ENCODE measurements at regions not wholly inside any gene's neighbourhood (a gene's known extent, or its start where the extent isn't known, plus 50 kb on each side); places are given as distances from the start of the nearest gene placed in this dataset.
"Not testable (repeated sequence)": the region's sequence is repeated elsewhere in the genome, so short reads cannot be mapped to it uniquely, and the experiment has no call there.

- H3K14ac ChIP-seq (replicated peaks; ENCODE audit: low read depth, low read length): no peak overlapping the region
- dilution Hi-C loops (cut with HindIII; ENCODE audit: low sequenced_read_pairs, unreplicated experiment) (no loop called here), intact Hi-C loops (cut with micrococcal nuclease) (no loop called here), in situ Hi-C loops (cut with MboI; ENCODE audit: low sequenced_read_pairs) (no loop called here)
- H3K9me3 ChIP-seq (ENCODE audit: control insufficient read depth, insufficient read depth, low read length): no peaks in the 10 kb centered on the region
- H3K4me3 ChIP-seq (ENCODE audit: insufficient read depth, low read depth, low read length): no peak overlapping the region
- no peaks in the 10 kb centered on the region for H3K79me1 ChIP-seq (ENCODE audit: low read depth in 1 of 2, low read length in 2 of 2)
- H4K5ac ChIP-seq (ENCODE audit: low read depth, low read length): no peak overlapping the region
- no peaks in the 10 kb centered on the region for H4K20me1 ChIP-seq (ENCODE audit: insufficient read depth, low read length)
- 100% methylated on average over 2 of the region's 5 CpGs; no CpG with 5 or more reads in 1 of the 2 experiments for WGBS, 2 experiments (ENCODE audit: extremely low coverage in 2 of 2, insufficient read length in 1 of 2)
- DNase-seq (no peak), ATAC-seq (ENCODE audit: low read depth) (no peak)
- no peak overlapping the region for H2BK5ac ChIP-seq (ENCODE audit: low read depth, low read length, poor library complexity, severe bottlenecking)
- H2BK15ac ChIP-seq (ENCODE audit: low read depth, low read length): no peak overlapping the region
- H3K23ac ChIP-seq (ENCODE audit: low read depth, low read length): no peak overlapping the region
- no peak overlapping the region for H4K91ac ChIP-seq (ENCODE audit: insufficient read depth, low read depth, low read length)
- no peak overlapping the region for H2AK9ac ChIP-seq (replicated peaks; ENCODE audit: low read depth, low read length, poor library complexity)
- no peak overlapping the region for H2BK120ac ChIP-seq (ENCODE audit: low read depth, low read length)
- no peaks in the 10 kb centered on the region for H3K9me1 ChIP-seq (ENCODE audit: insufficient read depth, low read length)
- H2AK5ac ChIP-seq (ENCODE audit: low read depth, low read length): no peak overlapping the region
- H3K4me1 ChIP-seq (ENCODE audit: control insufficient read depth, insufficient read depth, low read length): no peaks in the 10 kb centered on the region
- ChIA-PET POLR2A (ENCODE audit: unreplicated experiment) (no interaction called here), CTCF (no interaction called here)
- no peak for TF ChIP-seq RFX5 (IDR thresholded peaks at IDR 0.05; ENCODE audit: low read depth, low read length)
- TF ChIP-seq NFE2L2 (IDR thresholded peaks at IDR 0.05; ENCODE audit: low read depth, low read length): no peak
- no peak for TF ChIP-seq BHLHE40 (IDR thresholded peaks at IDR 0.05; ENCODE audit: low read depth, low read length)
- no peak for TF ChIP-seq MAFK (IDR thresholded peaks at IDR 0.05; ENCODE audit: low read depth, low read length)
- TF ChIP-seq MAZ (IDR thresholded peaks at IDR 0.05; ENCODE audit: borderline replicate concordance, low read depth, low read length): no peak
- H3K27ac ChIP-seq (ENCODE audit: insufficient read depth, low read length): no peak overlapping the region
- no peaks in the 10 kb centered on the region for H3K36me3 ChIP-seq (ENCODE audit: control insufficient read depth, insufficient read depth, low read length)
- no peak overlapping the region for H2BK20ac ChIP-seq (ENCODE audit: low read depth, low read length)
- no peak overlapping the region for H3K9ac ChIP-seq (ENCODE audit: low read depth, low read length)
- no TSS peak for BruUV-seq (replicated peaks)
- no peak overlapping the region for H3K4me2 ChIP-seq (ENCODE audit: low read depth, low read length)
- no peak overlapping the region for H3K56ac ChIP-seq (ENCODE audit: extremely low read depth, insufficient read depth, low read length)
- H4K8ac ChIP-seq (ENCODE audit: low read depth in 2 of 2, low read length in 2 of 2): no peak overlapping the region
- peak overlapping the region; percentile 48 for H2AFZ ChIP-seq (replicated peaks; ENCODE audit: low read length, poor library complexity)
- H3K18ac ChIP-seq (ENCODE audit: low read depth, low read length): no peak overlapping the region
- no peaks in the 10 kb centered on the region for H3K27me3 ChIP-seq (ENCODE audit: control insufficient read depth, insufficient read depth, low read length)
- H3K4ac ChIP-seq (ENCODE audit: low read depth, low read length): no peak overlapping the region; the same call in 1 of the 2 replicates
These were observed 432.5 kb upstream of the TENM3 start for GRCh38 chr4:181810711-181811110.

- CTCF ChIA-PET; H3K27me3 ChIP-seq (ENCODE audit: control insufficient read depth, insufficient read depth, low read length); H3K27ac ChIP-seq (ENCODE audit: insufficient read depth, low read length); H3K9me1 ChIP-seq (ENCODE audit: insufficient read depth, low read length); H4K91ac ChIP-seq (ENCODE audit: insufficient read depth, low read depth, low read length); H4K20me1 ChIP-seq (ENCODE audit: insufficient read depth, low read length); H3K56ac ChIP-seq (ENCODE audit: extremely low read depth, insufficient read depth, low read length); H3K9me3 ChIP-seq (ENCODE audit: control insufficient read depth, insufficient read depth, low read length); H2BK120ac ChIP-seq (ENCODE audit: low read depth, low read length); H2BK5ac ChIP-seq (ENCODE audit: low read depth, low read length, poor library complexity, severe bottlenecking); H3K4me1 ChIP-seq (ENCODE audit: control insufficient read depth, insufficient read depth, low read length); H2BK20ac ChIP-seq (ENCODE audit: low read depth, low read length); H3K18ac ChIP-seq (ENCODE audit: low read depth, low read length); H3K9ac ChIP-seq (ENCODE audit: low read depth, low read length); H3K36me3 ChIP-seq (ENCODE audit: control insufficient read depth, insufficient read depth, low read length); H4K8ac ChIP-seq (ENCODE audit: low read depth in 2 of 2, low read length in 2 of 2); H2AK9ac ChIP-seq (replicated peaks; ENCODE audit: low read depth, low read length, poor library complexity); H3K79me1 ChIP-seq (ENCODE audit: low read depth in 1 of 2, low read length in 2 of 2); dilution Hi-C loops (cut with HindIII; ENCODE audit: low sequenced_read_pairs, unreplicated experiment); H3K4ac ChIP-seq (ENCODE audit: low read depth, low read length); H2AFZ ChIP-seq (replicated peaks; ENCODE audit: low read length, poor library complexity); intact Hi-C loops (cut with micrococcal nuclease); H3K4me3 ChIP-seq (ENCODE audit: insufficient read depth, low read depth, low read length); H2BK15ac ChIP-seq (ENCODE audit: low read depth, low read length); ATAC-seq (ENCODE audit: low read depth); DNase-seq; H3K23ac ChIP-seq (ENCODE audit: low read depth, low read length); POLR2A ChIA-PET (ENCODE audit: unreplicated experiment); H2AK5ac ChIP-seq (ENCODE audit: low read depth, low read length); in situ Hi-C loops (cut with MboI; ENCODE audit: low sequenced_read_pairs); H3K4me2 ChIP-seq (ENCODE audit: low read depth, low read length); H4K5ac ChIP-seq (ENCODE audit: low read depth, low read length); H3K14ac ChIP-seq (replicated peaks; ENCODE audit: low read depth, low read length); BruUV-seq (replicated peaks): not testable (repeated sequence)
- WGBS, 2 experiments (ENCODE audit: extremely low coverage in 2 of 2, insufficient read length in 1 of 2): no CpG with 5 or more reads among the region's 5 CpGs
These were observed 431.7 kb upstream of the TENM3 start for GRCh38 chr4:181811550-181811949.

Data from IMR-90 (cell line).